Smooth muscle cell (in vitro differentiated cells): ENCODE measurements at regions not wholly inside any gene's neighbourhood (a gene's known extent, or its start where the extent isn't known, plus 50 kb on each side); places are given as distances from the start of the nearest gene placed in this dataset.
A peak's percentile ranks its signal among the peaks of the same experiment; 100 is the strongest.

Experiments
- DNase-seq: peaks from one replicate; lab custom pipeline; 2025; ENCODE audit not compliant: unreplicated experiment; lab: John Stamatoyannopoulos, UW
- H2AFZ ChIP-seq: fragments of 200-600 bp; sonication (generic); 2 replicates; pipeline ENCODE4 v1.6.0; 2016; ENCODE audit warnings: antibody characterized with exemption, low read depth, mild to moderate bottlenecking
- H3F3A ChIP-seq: fragments of 200-600 bp; sonication (generic); 2 replicates; pipeline ENCODE4 v1.6.0; 2017; ENCODE audit warnings: antibody characterized with exemption, low read depth
- H3K27ac ChIP-seq: fragments of 200-600 bp; sonication (generic); 2 replicates; pipeline ENCODE4 v1.5.1; 2016; ENCODE audit warnings: low read depth, mild to moderate bottlenecking
- H3K27me3 ChIP-seq: fragments of 200-600 bp; sonication (generic); 2 replicates; pipeline ENCODE4 v1.6.1; 2016; ENCODE audit warnings: low read depth, mild to moderate bottlenecking
- H3K36me3 ChIP-seq: fragments of 200-600 bp; sonication (generic); 2 replicates; pipeline ENCODE4 v1.5.1; 2016; ENCODE audit warnings: low read depth
- H3K4me1 ChIP-seq: fragments of 200-600 bp; sonication (generic); 2 replicates; pipeline ENCODE4 v1.5.1; 2016; ENCODE audit warnings: low read depth
- H3K4me2 ChIP-seq: fragments of 200-600 bp; sonication (generic); 2 replicates; pipeline ENCODE4 v1.6.0; 2016; ENCODE audit warnings: mild to moderate bottlenecking
- H3K4me3 ChIP-seq: fragments of 200-600 bp; sonication (generic); 2 replicates; pipeline ENCODE4 v1.5.1; 2016; ENCODE audit warnings: mild to moderate bottlenecking
- H3K79me2 ChIP-seq: fragments of 200-600 bp; sonication (generic); 2 replicates; pipeline ENCODE4 v1.6.0; 2016; ENCODE audit warnings: low read depth, mild to moderate bottlenecking
- H3K9ac ChIP-seq: fragments of 200-600 bp; sonication (generic); 2 replicates; pipeline ENCODE4 v1.6.0; 2016; ENCODE audit warnings: low read depth
- H3K9me3 ChIP-seq: fragments of 200-600 bp; sonication (generic); replicated peaks from 2 replicates; pipeline ENCODE4 v1.5.1; 2016; ENCODE audit warnings: low read depth
- H4K20me1 ChIP-seq: fragments of 200-600 bp; sonication (generic); 2 replicates; pipeline ENCODE4 v1.6.0; 2016; ENCODE audit warnings: low read depth
- WGBS: methylation state at CpG from one replicate; pipeline ENCODE4 v1.1.7; 2016; ENCODE audit warnings: low lambda C conversion rate; 5-methylcytosine and 5-hydroxymethylcytosine counted together
- TF ChIP-seq, protein P1 (sequence below): fragments of 200-600 bp; sonication (generic); IDR thresholded peaks from 2 replicates; pipeline ENCODE4 v1.5.1; 2017; ENCODE audit warnings: borderline replicate concordance, mild to moderate bottlenecking, antibody characterized with exemption; ENCODE audit not compliant: insufficient read depth, poor library complexity, severe bottlenecking

DNA sequence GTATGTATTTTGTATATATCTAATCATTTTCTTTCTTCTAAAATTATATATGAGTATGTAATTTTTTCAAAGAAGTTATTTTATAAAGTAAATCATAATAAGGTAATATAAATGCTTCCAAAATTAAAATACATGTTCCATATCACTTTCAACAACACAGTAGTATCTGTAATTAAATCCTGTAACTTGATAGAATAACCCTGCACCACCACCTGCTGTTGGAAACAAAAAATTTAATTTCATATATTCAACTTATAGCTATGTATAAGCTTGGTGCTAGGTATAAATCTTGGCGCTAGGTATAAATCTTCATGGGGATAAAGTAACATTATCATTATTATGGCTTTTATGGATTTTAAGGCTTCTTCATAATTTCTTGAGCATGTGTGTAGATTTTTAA is 149.7 kb upstream of the DCN start:
- no peaks in the 10 kb centered on the region for H4K20me1 ChIP-seq
- H2AFZ ChIP-seq, result no peak overlapping the region
- peaks cover 6% of the 10 kb centered on the region for H3F3A ChIP-seq
- H3K79me2 ChIP-seq, result peaks cover 7% of the 10 kb centered on the region
- no peak overlapping the region for H3K4me3 ChIP-seq
- no peaks in the 10 kb centered on the region for H3K27me3 ChIP-seq
- peaks cover 7% of the 10 kb centered on the region for H3K4me1 ChIP-seq
- no peak overlapping the region for H3K9ac ChIP-seq
- H3K4me2 ChIP-seq, result no peak overlapping the region
- no peaks in the 10 kb centered on the region for H3K36me3 ChIP-seq
- H3K27ac ChIP-seq, result no peak overlapping the region
- 100% methylated on average over 1 of the region's 1 CpG for WGBS
- DNase-seq, result no peak
- TF ChIP-seq, protein P1, sequence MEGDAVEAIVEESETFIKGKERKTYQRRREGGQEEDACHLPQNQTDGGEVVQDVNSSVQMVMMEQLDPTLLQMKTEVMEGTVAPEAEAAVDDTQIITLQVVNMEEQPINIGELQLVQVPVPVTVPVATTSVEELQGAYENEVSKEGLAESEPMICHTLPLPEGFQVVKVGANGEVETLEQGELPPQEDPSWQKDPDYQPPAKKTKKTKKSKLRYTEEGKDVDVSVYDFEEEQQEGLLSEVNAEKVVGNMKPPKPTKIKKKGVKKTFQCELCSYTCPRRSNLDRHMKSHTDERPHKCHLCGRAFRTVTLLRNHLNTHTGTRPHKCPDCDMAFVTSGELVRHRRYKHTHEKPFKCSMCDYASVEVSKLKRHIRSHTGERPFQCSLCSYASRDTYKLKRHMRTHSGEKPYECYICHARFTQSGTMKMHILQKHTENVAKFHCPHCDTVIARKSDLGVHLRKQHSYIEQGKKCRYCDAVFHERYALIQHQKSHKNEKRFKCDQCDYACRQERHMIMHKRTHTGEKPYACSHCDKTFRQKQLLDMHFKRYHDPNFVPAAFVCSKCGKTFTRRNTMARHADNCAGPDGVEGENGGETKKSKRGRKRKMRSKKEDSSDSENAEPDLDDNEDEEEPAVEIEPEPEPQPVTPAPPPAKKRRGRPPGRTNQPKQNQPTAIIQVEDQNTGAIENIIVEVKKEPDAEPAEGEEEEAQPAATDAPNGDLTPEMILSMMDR, result peak; percentile 20
- H3K9me3 ChIP-seq, result no peaks in the 10 kb centered on the region

DNA sequence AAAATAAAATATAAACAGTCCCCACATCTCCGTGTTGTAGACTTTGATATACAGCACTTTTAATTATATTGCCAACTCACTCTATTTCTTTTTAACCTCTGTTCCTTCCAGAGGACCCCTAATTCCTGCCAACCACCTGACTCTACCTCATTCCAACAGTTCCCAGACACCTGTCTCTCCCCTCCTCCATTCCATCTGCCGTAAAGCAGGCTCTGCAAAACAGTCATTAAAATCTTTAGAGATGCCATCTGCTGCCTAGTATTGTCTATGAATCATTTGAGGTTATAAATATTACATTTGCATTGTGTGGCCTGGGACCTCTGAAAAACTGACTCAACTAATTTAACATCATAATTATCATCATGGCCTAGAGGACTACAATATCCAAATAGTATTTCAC is 148.8 kb upstream of the DCN start:
- Histone ChIP-seq H3K4me2 (no peak overlapping the region), H3K27me3 (no peaks in the 10 kb centered on the region), H3K9ac (no peak overlapping the region), H2AFZ (no peak overlapping the region), H4K20me1 (no peaks in the 10 kb centered on the region), H3K9me3 (no peaks in the 10 kb centered on the region), H3K4me3 (no peak overlapping the region), H3K79me2 (peaks cover 7% of the 10 kb centered on the region), H3K27ac (no peak overlapping the region), H3K4me1 (peaks cover 14% of the 10 kb centered on the region), H3F3A (peaks cover 13% of the 10 kb centered on the region), H3K36me3 (no peaks in the 10 kb centered on the region)
- no peak for DNase-seq
- WGBS, result 64% methylated on average over 2 of the region's 2 CpGs
- TF ChIP-seq, protein P1, result no peak

DNA sequence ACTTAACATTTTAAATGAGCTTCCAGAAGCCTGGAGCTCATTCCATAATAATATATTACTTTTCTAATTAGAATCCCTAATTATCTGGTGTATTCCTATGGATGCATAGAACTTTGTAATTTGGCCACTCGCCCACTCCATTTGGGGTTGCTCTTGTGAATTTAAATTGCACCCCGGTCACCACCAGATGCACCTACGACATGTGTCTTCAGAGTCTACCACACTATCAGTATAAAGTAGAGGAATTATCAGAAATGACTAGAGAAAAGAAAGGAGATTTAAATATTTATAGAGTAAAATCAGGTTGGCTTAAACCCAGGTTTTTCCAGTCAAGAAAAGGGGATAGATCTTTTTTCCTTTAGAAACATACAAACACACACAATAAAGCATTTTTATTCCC is 145.8 kb upstream of the DCN start:
- TF ChIP-seq, protein P1, result no peak
- no peaks in the 10 kb centered on the region for H3K27me3 ChIP-seq
- peak overlapping the region; percentile 91 for H3K27ac ChIP-seq
- no peaks in the 10 kb centered on the region for H3K9me3 ChIP-seq
- no peaks in the 10 kb centered on the region for H4K20me1 ChIP-seq
- H3K4me3 ChIP-seq, result no peak overlapping the region
- no peaks in the 10 kb centered on the region for H3K36me3 ChIP-seq
- peaks cover 14% of the 10 kb centered on the region for H3K4me1 ChIP-seq
- peaks cover 20% of the 10 kb centered on the region for H3F3A ChIP-seq
- peaks cover 7% of the 10 kb centered on the region for H3K79me2 ChIP-seq
- H2AFZ ChIP-seq, result no peak overlapping the region
- peak overlapping the region; percentile 83 for H3K4me2 ChIP-seq
- DNase-seq, result no peak
- 96% methylated on average over 3 of the region's 3 CpGs for WGBS
- no peak overlapping the region for H3K9ac ChIP-seq

DNA sequence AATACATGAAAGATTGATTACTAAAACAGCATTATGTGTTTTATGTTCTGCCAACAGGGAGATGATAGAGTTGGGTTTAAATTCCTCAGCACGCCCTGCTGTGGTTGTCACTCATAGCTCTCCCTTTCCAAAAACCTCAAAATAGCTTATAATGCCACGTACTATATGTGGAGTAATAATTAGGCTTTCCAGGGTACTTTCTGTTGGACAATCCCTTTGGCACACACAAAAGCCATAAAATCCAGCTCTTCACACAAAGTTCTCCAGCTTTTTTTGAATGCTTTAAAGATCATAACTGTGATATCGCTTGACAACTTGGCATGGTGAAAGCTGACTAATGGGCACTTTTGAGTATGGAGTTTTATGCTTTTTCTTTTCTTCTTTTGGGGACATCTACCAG is 145.3 kb upstream of the DCN start:
- WGBS, result 35% methylated on average over 3 of the region's 3 CpGs
- H3K9me3 ChIP-seq, result no peaks in the 10 kb centered on the region
- H3K4me1 ChIP-seq, result peaks cover 14% of the 10 kb centered on the region
- H2AFZ ChIP-seq, result peak overlapping the region; percentile 94
- peaks cover 7% of the 10 kb centered on the region for H3K79me2 ChIP-seq
- peak overlapping the region; percentile 69 for H3K9ac ChIP-seq
- peak overlapping the region; percentile 91 for H3K27ac ChIP-seq
- TF ChIP-seq, protein P1, result no peak
- peak overlapping the region; percentile 34 for H3K4me3 ChIP-seq
- H3K4me2 ChIP-seq, result peak overlapping the region; percentile 83
- H3K27me3 ChIP-seq, result no peaks in the 10 kb centered on the region
- H3F3A ChIP-seq, result peaks cover 20% of the 10 kb centered on the region
- no peak for DNase-seq
- H4K20me1 ChIP-seq, result no peaks in the 10 kb centered on the region
- no peaks in the 10 kb centered on the region for H3K36me3 ChIP-seq
